GM23338 (cell line): ENCODE measurements at regions not wholly inside any gene's neighbourhood (a gene's known extent, or its start where the extent isn't known, plus 50 kb on each side); places are given as distances from the start of the nearest gene placed in this dataset.

Experiments used
- ATAC-seq: fragments of 200-7000 bp; cut with Tn5 transposase; 3 replicates; pipeline ENCODE4 v1.9.1; 2020
- DNase-seq: peaks from one replicate; pipeline ENCODE4 v3.0.0-alpha.2; 2015; ENCODE audit warnings: low spot score
- H2AFZ ChIP-seq: fragments of 200-600 bp; sonication (generic); 2 replicates; pipeline ENCODE4 v1.8.0; 2016; ENCODE audit warnings: antibody characterized with exemption, mild to moderate bottlenecking, moderate library complexity
- H3F3A ChIP-seq: fragments of 200-600 bp; sonication (generic); replicated peaks from 2 replicates; pipeline ENCODE4 v1.8.0; 2017; ENCODE audit warnings: antibody characterized with exemption, mixed run types, low read depth
- H3K27ac ChIP-seq: fragments of 200-600 bp; sonication (generic); 2 replicates; pipeline ENCODE4 v1.6.1; 2016; ENCODE audit warnings: low read depth
- H3K27me3 ChIP-seq: fragments of 200-600 bp; sonication (generic); 2 replicates; pipeline ENCODE4 v1.8.0; 2016; ENCODE audit warnings: mild to moderate bottlenecking, mixed run types, moderate library complexity; ENCODE audit not compliant: insufficient read depth
- H3K36me3 ChIP-seq: fragments of 200-600 bp; sonication (generic); 2 replicates; pipeline ENCODE4 v1.8.0; 2016; ENCODE audit warnings: mild to moderate bottlenecking; ENCODE audit not compliant: insufficient read depth
- H3K4me1 ChIP-seq: fragments of 200-600 bp; sonication (generic); 2 replicates; pipeline ENCODE4 v1.8.0; 2016; ENCODE audit warnings: mild to moderate bottlenecking, moderate library complexity; ENCODE audit not compliant: insufficient read depth
- H3K4me2 ChIP-seq: fragments of 200-600 bp; sonication (generic); 2 replicates; pipeline ENCODE4 v1.7.1; 2017; ENCODE audit warnings: mixed run types
- H3K4me3 ChIP-seq: fragments of 200-600 bp; sonication (generic); 2 replicates; pipeline ENCODE4 v1.6.1; 2016; ENCODE audit warnings: mixed run types
- H3K79me2 ChIP-seq: fragments of 200-600 bp; sonication (generic); replicated peaks from 2 replicates; pipeline ENCODE4 v1.8.0; 2017; ENCODE audit warnings: mild to moderate bottlenecking; ENCODE audit not compliant: insufficient read depth
- H3K9me2 ChIP-seq: fragments of 200-600 bp; sonication (generic); 2 replicates; pipeline ENCODE4 v1.8.0; 2017; ENCODE audit not compliant: insufficient read depth
- H4K20me1 ChIP-seq: fragments of 200-600 bp; sonication (generic); replicated peaks from 2 replicates; pipeline ENCODE4 v1.8.0; 2017; ENCODE audit warnings: mild to moderate bottlenecking; ENCODE audit not compliant: insufficient read depth
- H3K27ac Mint-ChIP-seq: 2 replicates; pipeline ENCODE4 v1.8.0; 2020; ENCODE audit warnings: inconsistent platforms, mild to moderate bottlenecking, moderate library complexity, mixed read lengths
- H3K27me3 Mint-ChIP-seq: 3 replicates; pipeline ENCODE4 v1.8.0; 2022; ENCODE audit warnings: low read depth, mild to moderate bottlenecking, moderate library complexity, mixed read lengths, inconsistent platforms; ENCODE audit not compliant: insufficient read depth, poor library complexity
- H3K36me3 Mint-ChIP-seq: 3 replicates; pipeline ENCODE4 v1.8.0; 2021; ENCODE audit warnings: low read depth, mild to moderate bottlenecking, inconsistent platforms, moderate library complexity, mixed read lengths
- H3K4me1 Mint-ChIP-seq: 3 replicates; pipeline ENCODE4 v1.8.0; 2020; ENCODE audit warnings: mild to moderate bottlenecking, inconsistent platforms, mixed read lengths
- H3K4me3 Mint-ChIP-seq: 3 replicates; pipeline ENCODE4 v1.8.0; 2021; ENCODE audit warnings: moderate library complexity, mild to moderate bottlenecking, inconsistent platforms, mixed read lengths
- H3K9me3 Mint-ChIP-seq: 3 replicates; pipeline ENCODE4 v1.8.0; 2020; ENCODE audit warnings: moderate library complexity, mild to moderate bottlenecking, inconsistent platforms, mixed read lengths
- CREB1 ChIP-seq: fragments of 250-450 bp; sonication (Bioruptor Pico); IDR thresholded peaks from 2 replicates; pipeline ENCODE4 v1.5.0; 2020; ENCODE audit warnings: low read depth, mild to moderate bottlenecking, moderate library complexity
- ETS1 ChIP-seq: IDR thresholded peaks from 2 replicates; pipeline ENCODE4 v1.6.1; 2016; ENCODE audit warnings: antibody characterized with exemption
- EZH2 ChIP-seq: fragments of 200-600 bp; sonication (generic); IDR thresholded peaks from one replicate; pipeline ENCODE4 v1.8.0; 2017; ENCODE audit warnings: antibody characterized with exemption, mild to moderate bottlenecking, low read depth; ENCODE audit not compliant: unreplicated experiment
- JUNB ChIP-seq: IDR thresholded peaks from one replicate; pipeline ENCODE4 v1.6.1; 2016; ENCODE audit warnings: antibody characterized with exemption; ENCODE audit not compliant: unreplicated experiment
- NANOG ChIP-seq: IDR thresholded peaks from 2 replicates; pipeline ENCODE4 v1.6.1; 2016; ENCODE audit warnings: antibody characterized with exemption, borderline replicate concordance
- POLR2AphosphoS5 ChIP-seq: IDR thresholded peaks from 2 replicates; pipeline ENCODE4 v1.6.1; 2016; ENCODE audit warnings: antibody characterized with exemption, low read depth
- STAT1 ChIP-seq: IDR thresholded peaks from one replicate; pipeline ENCODE4 v1.6.1; 2016; ENCODE audit warnings: antibody characterized with exemption; ENCODE audit not compliant: unreplicated experiment
- ZNF331 ChIP-seq: fragments of 250-450 bp; sonication (Bioruptor Pico); IDR thresholded peaks from 2 replicates; pipeline ENCODE4 v1.5.0; 2020; ENCODE audit warnings: low read depth, mild to moderate bottlenecking, moderate library complexity
- TF ChIP-seq, protein P1 (sequence below): fragments of 250-450 bp; sonication (Bioruptor Pico); IDR thresholded peaks from 2 replicates; pipeline ENCODE4 v1.5.0; 2020; ENCODE audit warnings: mild to moderate bottlenecking, moderate library complexity
- TF ChIP-seq, protein P2 (sequence below), 2 experiments: fragments of 200-600 bp in 1 of 2; sonication (generic) in 1 of 2; conservative IDR thresholded peaks; 2 replicates each; pipeline versions ENCODE4 v1.5.1 to v1.6.1; 2016 to 2017; ENCODE audit warnings: antibody characterized with exemption in 2 of 2, low read depth in 2 of 2, mild to moderate bottlenecking in 2 of 2, moderate library complexity in 1 of 2

GRCh38 chr7:149708026-149708425 lies 65.4 kb downstream of the ZNF467 start (continued):
- TF ChIP-seq, protein P1, sequence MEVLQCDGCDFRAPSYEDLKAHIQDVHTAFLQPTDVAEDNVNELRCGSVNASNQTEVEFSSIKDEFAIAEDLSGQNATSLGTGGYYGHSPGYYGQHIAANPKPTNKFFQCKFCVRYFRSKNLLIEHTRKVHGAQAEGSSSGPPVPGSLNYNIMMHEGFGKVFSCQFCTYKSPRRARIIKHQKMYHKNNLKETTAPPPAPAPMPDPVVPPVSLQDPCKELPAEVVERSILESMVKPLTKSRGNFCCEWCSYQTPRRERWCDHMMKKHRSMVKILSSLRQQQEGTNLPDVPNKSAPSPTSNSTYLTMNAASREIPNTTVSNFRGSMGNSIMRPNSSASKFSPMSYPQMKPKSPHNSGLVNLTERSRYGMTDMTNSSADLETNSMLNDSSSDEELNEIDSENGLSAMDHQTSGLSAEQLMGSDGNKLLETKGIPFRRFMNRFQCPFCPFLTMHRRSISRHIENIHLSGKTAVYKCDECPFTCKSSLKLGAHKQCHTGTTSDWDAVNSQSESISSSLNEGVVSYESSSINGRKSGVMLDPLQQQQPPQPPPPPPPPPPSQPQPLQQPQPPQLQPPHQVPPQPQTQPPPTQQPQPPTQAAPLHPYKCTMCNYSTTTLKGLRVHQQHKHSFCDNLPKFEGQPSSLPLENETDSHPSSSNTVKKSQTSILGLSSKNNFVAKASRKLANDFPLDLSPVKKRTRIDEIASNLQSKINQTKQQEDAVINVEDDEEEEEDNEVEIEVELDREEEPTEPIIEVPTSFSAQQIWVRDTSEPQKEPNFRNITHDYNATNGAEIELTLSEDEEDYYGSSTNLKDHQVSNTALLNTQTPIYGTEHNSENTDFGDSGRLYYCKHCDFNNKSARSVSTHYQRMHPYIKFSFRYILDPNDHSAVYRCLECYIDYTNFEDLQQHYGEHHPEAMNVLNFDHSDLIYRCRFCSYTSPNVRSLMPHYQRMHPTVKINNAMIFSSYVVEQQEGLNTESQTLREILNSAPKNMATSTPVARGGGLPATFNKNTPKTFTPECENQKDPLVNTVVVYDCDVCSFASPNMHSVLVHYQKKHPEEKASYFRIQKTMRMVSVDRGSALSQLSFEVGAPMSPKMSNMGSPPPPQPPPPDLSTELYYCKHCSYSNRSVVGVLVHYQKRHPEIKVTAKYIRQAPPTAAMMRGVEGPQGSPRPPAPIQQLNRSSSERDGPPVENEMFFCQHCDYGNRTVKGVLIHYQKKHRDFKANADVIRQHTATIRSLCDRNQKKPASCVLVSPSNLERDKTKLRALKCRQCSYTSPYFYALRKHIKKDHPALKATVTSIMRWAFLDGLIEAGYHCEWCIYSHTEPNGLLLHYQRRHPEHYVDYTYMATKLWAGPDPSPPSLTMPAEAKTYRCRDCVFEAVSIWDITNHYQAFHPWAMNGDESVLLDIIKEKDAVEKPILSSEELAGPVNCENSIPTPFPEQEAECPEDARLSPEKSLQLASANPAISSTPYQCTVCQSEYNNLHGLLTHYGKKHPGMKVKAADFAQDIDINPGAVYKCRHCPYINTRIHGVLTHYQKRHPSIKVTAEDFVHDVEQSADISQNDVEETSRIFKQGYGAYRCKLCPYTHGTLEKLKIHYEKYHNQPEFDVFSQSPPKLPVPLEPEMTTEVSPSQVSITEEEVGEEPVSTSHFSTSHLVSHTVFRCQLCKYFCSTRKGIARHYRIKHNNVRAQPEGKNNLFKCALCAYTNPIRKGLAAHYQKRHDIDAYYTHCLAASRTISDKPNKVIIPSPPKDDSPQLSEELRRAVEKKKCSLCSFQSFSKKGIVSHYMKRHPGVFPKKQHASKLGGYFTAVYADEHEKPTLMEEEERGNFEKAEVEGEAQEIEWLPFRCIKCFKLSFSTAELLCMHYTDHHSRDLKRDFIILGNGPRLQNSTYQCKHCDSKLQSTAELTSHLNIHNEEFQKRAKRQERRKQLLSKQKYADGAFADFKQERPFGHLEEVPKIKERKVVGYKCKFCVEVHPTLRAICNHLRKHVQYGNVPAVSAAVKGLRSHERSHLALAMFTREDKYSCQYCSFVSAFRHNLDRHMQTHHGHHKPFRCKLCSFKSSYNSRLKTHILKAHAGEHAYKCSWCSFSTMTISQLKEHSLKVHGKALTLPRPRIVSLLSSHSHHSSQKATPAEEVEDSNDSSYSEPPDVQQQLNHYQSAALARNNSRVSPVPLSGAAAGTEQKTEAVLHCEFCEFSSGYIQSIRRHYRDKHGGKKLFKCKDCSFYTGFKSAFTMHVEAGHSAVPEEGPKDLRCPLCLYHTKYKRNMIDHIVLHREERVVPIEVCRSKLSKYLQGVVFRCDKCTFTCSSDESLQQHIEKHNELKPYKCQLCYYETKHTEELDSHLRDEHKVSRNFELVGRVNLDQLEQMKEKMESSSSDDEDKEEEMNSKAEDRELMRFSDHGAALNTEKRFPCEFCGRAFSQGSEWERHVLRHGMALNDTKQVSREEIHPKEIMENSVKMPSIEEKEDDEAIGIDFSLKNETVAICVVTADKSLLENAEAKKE (CRISPR knock-in tag) = no peak
- TF ChIP-seq ZNF331 (CRISPR knock-in tag) (no peak), JUNB (no peak), CREB1 (CRISPR knock-in tag) (no peak), EZH2 (no peak), STAT1 (no peak), NANOG (no peak), POLR2AphosphoS5 (no peak)

- Histone ChIP-seq H3K4me1 (peaks cover 5% of the 10 kb centered on the region; the same call in 1 of the 2 replicates), H3K27ac (no peak overlapping the region), H3K4me3 (no peak overlapping the region), H3K4me2 (no peak overlapping the region), H3K27me3 (peaks cover under 1% of the 10 kb centered on the region; the same call in 1 of the 2 replicates), H3K79me2 (no peaks in the 10 kb centered on the region), H3F3A (no peaks in the 10 kb centered on the region), H3K9me2 (no peaks in the 10 kb centered on the region), H3K36me3 (peaks cover 6% of the 10 kb centered on the region; the same call in 1 of the 2 replicates), H2AFZ (no peak overlapping the region), H4K20me1 (no peaks in the 10 kb centered on the region)
- H3K27ac Mint-ChIP-seq = no peak overlapping the region
- ATAC-seq (peak; percentile 20; the same call in 2 of the 3 replicates), DNase-seq (no peak)
- TF ChIP-seq JUNB = no peak
- TF ChIP-seq ETS1 = no peak
- no peak for TF ChIP-seq CREB1 (CRISPR knock-in tag)
- TF ChIP-seq POLR2AphosphoS5 = no peak
- TF ChIP-seq, protein P2, sequence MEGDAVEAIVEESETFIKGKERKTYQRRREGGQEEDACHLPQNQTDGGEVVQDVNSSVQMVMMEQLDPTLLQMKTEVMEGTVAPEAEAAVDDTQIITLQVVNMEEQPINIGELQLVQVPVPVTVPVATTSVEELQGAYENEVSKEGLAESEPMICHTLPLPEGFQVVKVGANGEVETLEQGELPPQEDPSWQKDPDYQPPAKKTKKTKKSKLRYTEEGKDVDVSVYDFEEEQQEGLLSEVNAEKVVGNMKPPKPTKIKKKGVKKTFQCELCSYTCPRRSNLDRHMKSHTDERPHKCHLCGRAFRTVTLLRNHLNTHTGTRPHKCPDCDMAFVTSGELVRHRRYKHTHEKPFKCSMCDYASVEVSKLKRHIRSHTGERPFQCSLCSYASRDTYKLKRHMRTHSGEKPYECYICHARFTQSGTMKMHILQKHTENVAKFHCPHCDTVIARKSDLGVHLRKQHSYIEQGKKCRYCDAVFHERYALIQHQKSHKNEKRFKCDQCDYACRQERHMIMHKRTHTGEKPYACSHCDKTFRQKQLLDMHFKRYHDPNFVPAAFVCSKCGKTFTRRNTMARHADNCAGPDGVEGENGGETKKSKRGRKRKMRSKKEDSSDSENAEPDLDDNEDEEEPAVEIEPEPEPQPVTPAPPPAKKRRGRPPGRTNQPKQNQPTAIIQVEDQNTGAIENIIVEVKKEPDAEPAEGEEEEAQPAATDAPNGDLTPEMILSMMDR (conservative IDR thresholded peaks at IDR 0.05; ENCODE audit: low read depth in 2 of 2) = no peak
- no peak for TF ChIP-seq ZNF331 (CRISPR knock-in tag)
- TF ChIP-seq NANOG = no peak
- H3K27me3 Mint-ChIP-seq = peaks cover 15% of the 10 kb centered on the region
- peaks cover 13% of the 10 kb centered on the region for H3K36me3 Mint-ChIP-seq
- H3K9me3 Mint-ChIP-seq = peaks cover 34% of the 10 kb centered on the region
- H3K4me3 Mint-ChIP-seq = no peak overlapping the region
- peaks cover 17% of the 10 kb centered on the region for H3K4me1 Mint-ChIP-seq
These were observed 65.9 kb downstream of the ZNF467 start for GRCh38 chr7:149707448-149707886.
